CD14-positive monocyte (primary cell): ENCODE measurements at regions not wholly inside any gene's neighbourhood (a gene's known extent, or its start where the extent isn't known, plus 50 kb on each side); places are given as distances from the start of the nearest gene placed in this dataset.

Experiments
- DNase-seq, 3 donors: peaks; one replicate each; pipeline ENCODE4 v3.0.0-alpha.2; 2011 to 2022
- H2AFZ ChIP-seq: 2 replicates; pipeline ENCODE4 v1.6.0; 2012; ENCODE audit warnings: mild to moderate bottlenecking, low read depth, low read length, inconsistent platforms; ENCODE audit not compliant: insufficient read depth, poor library complexity, severe bottlenecking
- H3K27ac ChIP-seq, 2 donors: 1 replicate in 1 of 2; 2 replicates in 1 of 2; pipeline ENCODE4 v1.5.1; 2012 to 2013; ENCODE audit warnings: low read length in 2 of 2, control low read depth in 1 of 2, inconsistent platforms in 1 of 2, low read depth in 1 of 2, mild to moderate bottlenecking in 1 of 2
- H3K27me3 ChIP-seq, 2 donors: one replicate each; pipeline versions ENCODE4 v1.6.0 to v1.6.1; 2011 to 2013; ENCODE audit warnings: low read length in 2 of 2; ENCODE audit not compliant: control insufficient read depth in 2 of 2, insufficient read depth in 2 of 2
- H3K36me3 ChIP-seq, 2 donors: replicated peaks in 1 of 2; 1 replicate in 1 of 2; 2 replicates in 1 of 2; pipeline versions ENCODE4 v1.5.1 to v1.6.1; 2012 to 2013; ENCODE audit warnings: low read length in 2 of 2, control low read depth in 1 of 2, inconsistent platforms in 1 of 2, mild to moderate bottlenecking in 1 of 2; ENCODE audit not compliant: insufficient read depth in 2 of 2, control insufficient read depth in 1 of 2
- H3K4me1 ChIP-seq, 2 donors: 1 replicate in 1 of 2; 2 replicates in 1 of 2; pipeline versions ENCODE4 v1.5.1 to v1.6.1; 2012 to 2013; ENCODE audit warnings: low read length in 2 of 2, control low read depth in 1 of 2, inconsistent platforms in 1 of 2, mild to moderate bottlenecking in 1 of 2, moderate library complexity in 1 of 2; ENCODE audit not compliant: insufficient read depth in 2 of 2, control insufficient read depth in 1 of 2
- H3K4me2 ChIP-seq: replicated peaks from 2 replicates; pipeline ENCODE3; 2012; ENCODE audit warnings: low read length, moderate library complexity, mild to moderate bottlenecking; ENCODE audit not compliant: poor library complexity, severe bottlenecking; ENCODE audit errors: extremely low read depth
- H3K4me3 ChIP-seq, 3 experiments: fragments of 200-600 bp in 1 of 3; sonication (generic) in 1 of 3; replicated peaks in 1 of 3; 1 replicate in 2 of 3; 2 replicates in 1 of 3; pipeline ENCODE4 v1.5.1; 2011 to 2013; ENCODE audit warnings: low read length in 3 of 3, mild to moderate bottlenecking in 3 of 3, control low read depth in 2 of 3, low read depth in 2 of 3, inconsistent platforms in 1 of 3, moderate library complexity in 1 of 3
- H3K79me2 ChIP-seq: 2 replicates; pipeline ENCODE4 v1.6.0; 2012; ENCODE audit warnings: mild to moderate bottlenecking, control low read depth, inconsistent platforms, low read length, moderate library complexity; ENCODE audit not compliant: insufficient read depth
- H3K9ac ChIP-seq: 2 replicates; pipeline ENCODE4 v1.6.0; 2017; ENCODE audit warnings: low read length, mild to moderate bottlenecking; ENCODE audit not compliant: insufficient read depth, poor library complexity, severe bottlenecking
- H3K9me3 ChIP-seq, 2 donors: replicated peaks in 1 of 2; 1 replicate in 1 of 2; 2 replicates in 1 of 2; pipeline versions ENCODE4 v1.5.1 to v1.6.1; 2012 to 2013; ENCODE audit warnings: low read length in 2 of 2, control low read depth in 1 of 2; ENCODE audit not compliant: control insufficient read depth in 1 of 2, insufficient read depth in 1 of 2
- H4K20me1 ChIP-seq: 2 replicates; pipeline ENCODE4 v1.6.0; 2012; ENCODE audit warnings: mild to moderate bottlenecking, low read length, control low read depth, moderate library complexity; ENCODE audit not compliant: insufficient read depth
- H3K27ac Mint-ChIP-seq, 7 donors: one replicate each; pipeline ENCODE4 v1.8.0; 2020; ENCODE audit warnings: mild to moderate bottlenecking in 7 of 7, mixed read lengths in 7 of 7, moderate library complexity in 6 of 7, inconsistent platforms in 2 of 7
- H3K27me3 Mint-ChIP-seq, 3 donors: one replicate each; pipeline ENCODE4 v1.8.0; 2021 to 2022; ENCODE audit warnings: low read depth in 3 of 3, mild to moderate bottlenecking in 3 of 3, mixed read lengths in 3 of 3, moderate library complexity in 3 of 3, inconsistent platforms in 1 of 3
- H3K36me3 Mint-ChIP-seq, 2 donors: one replicate each; pipeline ENCODE4 v1.8.0; 2020; ENCODE audit warnings: mixed read lengths in 2 of 2, inconsistent platforms in 1 of 2, mild to moderate bottlenecking in 1 of 2
- H3K4me1 Mint-ChIP-seq: one replicate; pipeline ENCODE4 v1.8.0; 2020; ENCODE audit warnings: mild to moderate bottlenecking, mixed read lengths
- H3K4me3 Mint-ChIP-seq, 2 donors: one replicate each; pipeline ENCODE4 v1.8.0; 2020; ENCODE audit warnings: mild to moderate bottlenecking in 2 of 2, mixed read lengths in 2 of 2, moderate library complexity in 1 of 2
- H3K9me3 Mint-ChIP-seq, 7 donors: one replicate each; pipeline ENCODE4 v1.8.0; 2020 to 2022; ENCODE audit warnings: mixed read lengths in 7 of 7, mild to moderate bottlenecking in 6 of 7, moderate library complexity in 6 of 7, inconsistent platforms in 2 of 7
- WGBS: methylation state at CpG from one replicate; pipeline ENCODE4 v1.1.5; 2013; ENCODE audit warnings: missing lambda C conversion rate; ENCODE audit not compliant: insufficient coverage; 5-methylcytosine and 5-hydroxymethylcytosine counted together
- intact Hi-C, 2 donors: fragments of 100-400 bp; cut with micrococcal nuclease; formaldehyde crosslinking; loops; one replicate each; pipeline versions ENCODE4 v1.15.0 to v1.15.1; 2023
- TF ChIP-seq, protein P1 (sequence below): fragments of 200-600 bp; IDR thresholded peaks from one replicate; pipeline ENCODE4 v1.8.0; 2022; ENCODE audit warnings: antibody characterized with exemption, mild to moderate bottlenecking

GRCh38 chr13:76713280-76713679 lies 172.9 kb downstream of the KCTD12 start:
- H3K4me1 Mint-ChIP-seq: peaks cover 24% of the 10 kb centered on the region
- TF ChIP-seq, protein P1, sequence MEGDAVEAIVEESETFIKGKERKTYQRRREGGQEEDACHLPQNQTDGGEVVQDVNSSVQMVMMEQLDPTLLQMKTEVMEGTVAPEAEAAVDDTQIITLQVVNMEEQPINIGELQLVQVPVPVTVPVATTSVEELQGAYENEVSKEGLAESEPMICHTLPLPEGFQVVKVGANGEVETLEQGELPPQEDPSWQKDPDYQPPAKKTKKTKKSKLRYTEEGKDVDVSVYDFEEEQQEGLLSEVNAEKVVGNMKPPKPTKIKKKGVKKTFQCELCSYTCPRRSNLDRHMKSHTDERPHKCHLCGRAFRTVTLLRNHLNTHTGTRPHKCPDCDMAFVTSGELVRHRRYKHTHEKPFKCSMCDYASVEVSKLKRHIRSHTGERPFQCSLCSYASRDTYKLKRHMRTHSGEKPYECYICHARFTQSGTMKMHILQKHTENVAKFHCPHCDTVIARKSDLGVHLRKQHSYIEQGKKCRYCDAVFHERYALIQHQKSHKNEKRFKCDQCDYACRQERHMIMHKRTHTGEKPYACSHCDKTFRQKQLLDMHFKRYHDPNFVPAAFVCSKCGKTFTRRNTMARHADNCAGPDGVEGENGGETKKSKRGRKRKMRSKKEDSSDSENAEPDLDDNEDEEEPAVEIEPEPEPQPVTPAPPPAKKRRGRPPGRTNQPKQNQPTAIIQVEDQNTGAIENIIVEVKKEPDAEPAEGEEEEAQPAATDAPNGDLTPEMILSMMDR: no peak
- H3K36me3 Mint-ChIP-seq: no peaks in the 10 kb centered on the region
- H3K9me3 Mint-ChIP-seq: peaks cover 0 to under 1% (median 0%) of the 10 kb centered on the region in 7 donors
- no peak overlapping the region for H3K4me3 Mint-ChIP-seq
- Histone ChIP-seq H3K4me1 (peaks cover 19 to 21% of the 10 kb centered on the region in 2 donors), H3K4me3 (no peak overlapping the region), H4K20me1 (no peaks in the 10 kb centered on the region), H3K9ac (no peak overlapping the region), H3K4me2 (no peak overlapping the region), H3K79me2 (no peaks in the 10 kb centered on the region), H3K27me3 (no peaks in the 10 kb centered on the region), H2AFZ (no peak overlapping the region), H3K9me3 (no peaks in the 10 kb centered on the region), H3K36me3 (no peaks in the 10 kb centered on the region), H3K27ac (no peak overlapping the region)
- DNase-seq: no peak
- intact Hi-C loops: no loop called here
- H3K27me3 Mint-ChIP-seq: no peaks in the 10 kb centered on the region
- no peak overlapping the region for H3K27ac Mint-ChIP-seq
- 92% methylated on average over 1 of the region's 1 CpG for WGBS

GRCh38 chr13:76711550-76712182 lies 174.5 kb downstream of the KCTD12 start:
- WGBS: no CpG with 5 or more reads among the region's 3 CpGs
- Histone ChIP-seq H3K79me2 (no peaks in the 10 kb centered on the region), H3K4me2 (peak overlapping the region; percentile 0), H3K4me3 (no peak overlapping the region), H3K27ac (peak overlapping the region in 1 of 2 donors; percentile 42), H4K20me1 (no peaks in the 10 kb centered on the region), H2AFZ (no peak overlapping the region), H3K9ac (no peak overlapping the region), H3K27me3 (no peaks in the 10 kb centered on the region), H3K9me3 (no peaks in the 10 kb centered on the region), H3K36me3 (no peaks in the 10 kb centered on the region), H3K4me1 (peaks cover 19 to 21% of the 10 kb centered on the region in 2 donors)
- Mint-ChIP-seq H3K27me3 (no peaks in the 10 kb centered on the region), H3K27ac (peak overlapping the region in 5 of 7 donors; percentile 15 to 73 (median 42)), H3K4me3 (no peak overlapping the region), H3K9me3 (no peaks in the 10 kb centered on the region), H3K4me1 (peaks cover 24% of the 10 kb centered on the region), H3K36me3 (no peaks in the 10 kb centered on the region)
- intact Hi-C loops: no loop called here
- DNase-seq: peak; percentile 60 to 76 (median 68)
- TF ChIP-seq, protein P1: no peak
